ENCODE measurements at regions not wholly inside any gene's neighbourhood (a gene's known extent, or its start where the extent isn't known, plus 50 kb on each side); places are given as distances from the start of the nearest gene placed in this dataset.
A peak's percentile ranks its signal among the peaks of the same experiment; 100 is the strongest.

DNA sequence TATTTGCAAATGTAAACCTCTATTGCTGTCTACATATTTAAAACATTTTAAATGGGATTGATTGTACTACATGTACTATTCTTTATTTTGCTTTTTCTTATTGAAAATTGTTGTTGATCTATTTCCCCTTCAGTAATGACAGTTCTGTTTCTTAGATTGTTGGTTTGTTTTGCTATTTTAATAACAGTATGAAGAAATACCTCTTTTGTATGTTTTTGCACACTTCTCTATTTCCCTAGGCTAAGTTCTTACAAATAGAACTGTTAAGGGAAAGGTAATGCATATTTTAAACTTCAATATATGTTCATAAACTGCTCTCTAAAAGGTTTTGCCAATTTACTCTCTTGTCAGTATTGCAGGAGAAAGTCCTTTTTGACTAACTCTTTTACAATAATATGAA, 195.0 kb upstream of the PRPS1L1 start:
- H3K4me3 ChIP-seq: no peak overlapping the region
- H4K20me1 ChIP-seq: no peaks in the 10 kb centered on the region
- peak overlapping the region in 5 of 11 experiments; percentile 43 to 68 (median 62); a peak in 7 of 22 replicates for H3K27ac ChIP-seq
- H3K4me2 ChIP-seq: peak overlapping the region in 4 of 11 experiments; percentile 45 to 69 (median 64); a peak in 6 of 22 replicates
- H3K27me3 ChIP-seq: no peaks in the 10 kb centered on the region
- peaks cover 0 to 68% (median 22%) of the 10 kb centered on the region in 10 experiments; a peak in 14 of 20 replicates for H3K4me1 ChIP-seq
- H3K9ac ChIP-seq: no peak overlapping the region
- H3K36me3 ChIP-seq: no peaks in the 10 kb centered on the region
- TF ChIP-seq Cebpa-rat (IDR thresholded peaks at IDR 0.05): no peak
- no peaks in the 10 kb centered on the region for H3K9me3 ChIP-seq (replicated peaks in 1 of 11)

DNA sequence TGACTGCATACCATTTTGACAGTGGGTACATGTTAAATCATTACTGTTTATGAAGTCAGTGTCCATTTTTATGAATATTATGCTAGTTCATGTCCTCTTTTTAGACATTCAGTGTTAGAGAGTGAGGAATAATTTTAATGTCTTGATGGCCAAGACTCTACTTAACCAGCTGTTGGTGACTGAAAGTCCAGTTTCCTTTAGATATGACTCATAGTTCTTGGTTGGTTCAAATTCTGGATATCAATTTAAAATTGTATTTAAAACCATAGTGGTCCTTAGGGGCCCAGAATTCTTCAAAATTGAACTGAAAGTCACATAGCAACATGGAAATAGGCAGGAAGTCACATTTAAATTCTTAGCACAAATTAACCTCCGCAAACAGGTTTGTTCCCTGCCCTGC, 196.5 kb upstream of the PRPS1L1 start:
- Histone ChIP-seq H4K20me1 (no peaks in the 10 kb centered on the region), H3K4me3 (no peak overlapping the region), H3K9ac (no peak overlapping the region; a peak in 1 of 22 replicates), H3K27ac (peak overlapping the region in 5 of 11 experiments; percentile 38 to 71 (median 47); a peak in 7 of 22 replicates), H3K27me3 (no peaks in the 10 kb centered on the region), H3K36me3 (no peaks in the 10 kb centered on the region), H3K4me1 (peaks cover 0 to 71% (median 22%) of the 10 kb centered on the region in 10 experiments; a peak in 14 of 20 replicates), H3K4me2 (peak overlapping the region in 5 of 11 experiments; percentile 57 to 80 (median 67); a peak in 10 of 22 replicates), H3K9me3 (replicated peaks in 1 of 11) (no peaks in the 10 kb centered on the region)
- no peak for TF ChIP-seq Cebpa-rat (IDR thresholded peaks at IDR 0.05)

DNA sequence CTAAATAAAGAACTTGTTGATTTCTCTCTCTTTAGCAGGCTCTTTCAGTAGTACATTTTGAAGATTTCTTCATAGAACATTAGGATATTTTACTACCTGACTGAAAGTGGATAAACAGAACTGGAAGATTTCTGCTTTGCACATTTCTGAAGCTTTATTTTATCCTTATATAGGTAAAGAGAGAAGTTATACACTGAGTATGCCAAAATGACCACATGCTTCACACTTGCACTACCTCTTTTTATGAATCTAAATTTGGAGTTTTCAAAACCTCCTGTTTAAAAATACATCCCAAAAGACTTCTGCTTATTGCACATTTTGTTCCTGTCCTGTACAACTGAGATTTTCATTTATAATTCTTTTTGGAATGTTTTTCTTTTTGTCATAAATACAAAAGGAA, 197.4 kb upstream of the PRPS1L1 start:
- TF ChIP-seq Cebpa-rat (IDR thresholded peaks at IDR 0.05): no peak
- Histone ChIP-seq H3K4me1 (peaks cover 0 to 71% (median 22%) of the 10 kb centered on the region in 10 experiments; a peak in 14 of 20 replicates), H3K4me2 (peak overlapping the region in 6 of 11 experiments; percentile 33 to 80 (median 65); a peak in 11 of 22 replicates)

DNA sequence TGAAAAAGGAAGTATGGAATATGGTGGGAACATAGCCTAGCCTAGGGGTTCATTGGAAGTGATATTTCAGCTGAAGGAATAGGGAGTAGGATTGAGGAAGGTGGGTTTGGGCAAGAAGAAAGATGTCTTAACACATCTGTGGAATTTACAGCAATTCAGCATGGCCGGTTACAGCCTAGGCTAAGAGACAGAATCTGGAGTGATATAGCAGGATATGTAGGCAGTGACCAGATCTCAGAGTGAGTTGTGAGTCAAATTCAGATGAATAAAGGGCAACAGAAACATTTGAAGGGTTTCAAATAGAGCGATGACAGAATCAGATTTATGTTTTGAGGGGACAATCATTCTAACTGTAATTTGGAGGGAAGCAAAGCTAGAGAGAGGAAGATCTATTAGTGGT, 199.0 kb upstream of the PRPS1L1 start:
- peaks cover 0 to 61% (median 16%) of the 10 kb centered on the region in 10 experiments; a peak in 14 of 20 replicates for H3K4me1 ChIP-seq

More for the DNA sequence above, 197.4 kb upstream of the PRPS1L1 start:
- Histone ChIP-seq H3K4me3 (no peak overlapping the region), H4K20me1 (no peaks in the 10 kb centered on the region), H3K27ac (peak overlapping the region in 6 of 11 experiments; percentile 21 to 71 (median 45); a peak in 10 of 22 replicates), H3K36me3 (no peaks in the 10 kb centered on the region), H3K9ac (peak overlapping the region in 1 of 11 experiments; percentile 5; a peak in 3 of 22 replicates), H3K27me3 (no peaks in the 10 kb centered on the region), H3K9me3 (replicated peaks in 1 of 11) (no peaks in the 10 kb centered on the region)

DNA sequence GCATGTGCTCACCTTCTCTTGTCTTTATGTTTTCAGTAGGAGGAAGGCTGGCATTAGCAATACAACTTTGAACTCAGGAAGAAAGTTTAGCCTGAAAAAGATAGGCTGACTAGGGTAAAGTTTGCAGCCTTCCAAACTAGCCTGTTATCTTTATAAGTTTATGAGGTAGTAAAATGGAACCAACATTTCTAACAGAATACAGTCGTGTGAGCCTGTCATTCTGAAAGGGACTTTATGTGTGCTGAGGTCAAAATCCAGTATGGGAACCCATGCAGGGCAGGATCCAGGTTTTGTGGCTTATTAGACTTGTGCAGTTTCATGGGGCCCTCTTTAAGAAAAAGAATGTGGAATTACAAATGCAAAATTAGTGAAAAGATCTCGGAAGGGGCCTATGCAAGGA, 201.0 kb upstream of the PRPS1L1 start:
- no peaks in the 10 kb centered on the region for H3K27me3 ChIP-seq
- no peaks in the 10 kb centered on the region for H4K20me1 ChIP-seq
- TF ChIP-seq Cebpa-rat (IDR thresholded peaks at IDR 0.05): no peak
- H3K9me3 ChIP-seq (replicated peaks in 1 of 11): no peaks in the 10 kb centered on the region
- no peak overlapping the region for H3K27ac ChIP-seq
- no peak overlapping the region for H3K4me3 ChIP-seq
- no peak overlapping the region for H3K9ac ChIP-seq
- H3K4me1 ChIP-seq: peaks cover 0 to 42% (median 11%) of the 10 kb centered on the region in 10 experiments; a peak in 14 of 20 replicates
- H3K4me2 ChIP-seq: 0 out of 22 replicates have a peak overlapping the region, but pooled peaks of 1 of the 11 experiments have one; percentile 5
- no peaks in the 10 kb centered on the region for H3K36me3 ChIP-seq

More for the DNA sequence above, 199.0 kb upstream of the PRPS1L1 start:
- Histone ChIP-seq H4K20me1 (no peaks in the 10 kb centered on the region), H3K36me3 (no peaks in the 10 kb centered on the region), H3K9ac (no peak overlapping the region), H3K4me2 (peak overlapping the region in 3 of 11 experiments; percentile 16 to 50 (median 29); a peak in 5 of 22 replicates), H3K9me3 (replicated peaks in 1 of 11) (no peaks in the 10 kb centered on the region), H3K27ac (no peak overlapping the region; a peak in 1 of 22 replicates), H3K27me3 (no peaks in the 10 kb centered on the region), H3K4me3 (no peak overlapping the region)
- TF ChIP-seq Cebpa-rat (IDR thresholded peaks at IDR 0.05): no peak

DNA sequence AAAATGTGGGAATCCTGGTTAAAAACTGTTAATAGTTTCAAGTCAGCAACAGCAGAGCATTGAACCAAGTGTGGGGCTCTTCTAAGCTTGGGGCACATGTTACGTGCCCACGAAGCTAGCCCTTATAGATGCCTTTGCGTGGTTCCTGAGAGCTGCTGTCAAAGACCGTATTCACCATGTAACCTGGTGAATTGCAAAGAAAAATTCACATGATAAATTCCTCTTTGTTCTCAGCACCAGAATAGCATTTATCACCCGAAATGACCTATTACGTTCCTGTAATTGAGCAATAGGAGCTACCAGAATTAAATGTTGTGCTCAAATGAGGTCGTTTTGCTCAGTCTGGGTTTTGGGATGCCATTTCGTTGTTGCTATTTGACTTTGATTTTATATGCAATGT, 202.6 kb upstream of the PRPS1L1 start:
- H3K4me1 ChIP-seq: peaks cover 0 to 26% (median 1%) of the 10 kb centered on the region in 10 experiments; a peak in 10 of 20 replicates
- no peak overlapping the region for H3K4me3 ChIP-seq

DNA sequence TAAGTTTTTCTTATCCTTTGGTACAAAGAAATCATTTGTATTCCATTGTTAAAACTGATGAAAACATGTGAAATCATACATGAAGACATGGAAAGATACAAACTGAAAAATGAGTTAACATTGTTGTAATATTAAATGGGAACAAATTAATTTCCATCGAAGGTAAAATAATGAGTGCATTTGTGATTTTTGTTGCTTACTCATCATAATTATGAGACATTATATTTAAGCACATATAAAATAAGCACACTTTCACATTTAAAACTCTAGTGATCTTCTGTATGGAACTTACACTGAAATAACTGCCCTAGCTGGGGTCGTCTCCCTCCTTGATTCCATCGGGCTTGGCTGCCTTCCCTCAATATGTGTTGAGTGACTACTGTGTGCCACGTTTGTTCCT, 204.2 kb upstream of the PRPS1L1 start:
- H3K4me3 ChIP-seq: no peak overlapping the region
- H4K20me1 ChIP-seq: no peaks in the 10 kb centered on the region
- H3K4me1 ChIP-seq: peaks cover 0 to 12% (median 0%) of the 10 kb centered on the region in 10 experiments; a peak in 6 of 20 replicates
- H3K36me3 ChIP-seq: no peaks in the 10 kb centered on the region
- no peak overlapping the region for H3K27ac ChIP-seq
- no peaks in the 10 kb centered on the region; a peak in 1 of 22 replicates for H3K9me3 ChIP-seq (replicated peaks in 1 of 11)
- H3K9ac ChIP-seq: no peak overlapping the region
- no peak for TF ChIP-seq Cebpa-rat (IDR thresholded peaks at IDR 0.05)
- H3K27me3 ChIP-seq: no peaks in the 10 kb centered on the region
- H3K4me2 ChIP-seq: no peak overlapping the region

More for the DNA sequence above, 202.6 kb upstream of the PRPS1L1 start:
- no peaks in the 10 kb centered on the region for H4K20me1 ChIP-seq
- H3K27me3 ChIP-seq: no peaks in the 10 kb centered on the region
- no peak for TF ChIP-seq Cebpa-rat (IDR thresholded peaks at IDR 0.05)
- H3K9ac ChIP-seq: no peak overlapping the region
- H3K27ac ChIP-seq: no peak overlapping the region
- no peak overlapping the region for H3K4me2 ChIP-seq
- H3K9me3 ChIP-seq (replicated peaks in 1 of 11): no peaks in the 10 kb centered on the region
- no peaks in the 10 kb centered on the region for H3K36me3 ChIP-seq

DNA sequence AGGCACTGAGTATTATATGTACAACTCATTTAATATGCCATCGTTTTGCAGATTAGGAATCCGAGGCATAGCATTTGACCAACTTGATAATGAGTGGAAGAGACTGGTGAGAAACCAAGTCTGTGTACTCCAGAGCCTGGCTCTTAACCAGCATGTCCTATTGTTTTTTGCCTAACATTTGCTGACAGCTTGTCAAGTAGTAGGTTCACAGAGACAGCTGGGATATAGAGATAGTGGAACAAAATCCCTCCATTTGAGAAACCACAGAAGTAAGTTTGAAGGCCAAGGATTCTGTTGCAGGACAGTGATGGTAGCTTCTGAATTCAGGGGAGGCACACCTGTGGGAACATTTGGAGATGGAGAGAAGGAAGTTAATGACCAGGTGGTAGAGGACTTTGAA, 206.9 kb upstream of the PRPS1L1 start:
- H3K4me2 ChIP-seq: no peak overlapping the region
- no peak overlapping the region for H3K4me3 ChIP-seq
- H3K4me1 ChIP-seq: no peaks in the 10 kb centered on the region
- no peaks in the 10 kb centered on the region for H3K36me3 ChIP-seq
- TF ChIP-seq Cebpa-rat (IDR thresholded peaks at IDR 0.05): no peak
- H4K20me1 ChIP-seq: no peaks in the 10 kb centered on the region
- H3K9ac ChIP-seq: no peak overlapping the region
- H3K27ac ChIP-seq: no peak overlapping the region
- H3K27me3 ChIP-seq: no peaks in the 10 kb centered on the region
- H3K9me3 ChIP-seq (replicated peaks in 1 of 11): peaks cover 0 to 15% (median 0%) of the 10 kb centered on the region in 11 experiments; a peak in 3 of 22 replicates

DNA sequence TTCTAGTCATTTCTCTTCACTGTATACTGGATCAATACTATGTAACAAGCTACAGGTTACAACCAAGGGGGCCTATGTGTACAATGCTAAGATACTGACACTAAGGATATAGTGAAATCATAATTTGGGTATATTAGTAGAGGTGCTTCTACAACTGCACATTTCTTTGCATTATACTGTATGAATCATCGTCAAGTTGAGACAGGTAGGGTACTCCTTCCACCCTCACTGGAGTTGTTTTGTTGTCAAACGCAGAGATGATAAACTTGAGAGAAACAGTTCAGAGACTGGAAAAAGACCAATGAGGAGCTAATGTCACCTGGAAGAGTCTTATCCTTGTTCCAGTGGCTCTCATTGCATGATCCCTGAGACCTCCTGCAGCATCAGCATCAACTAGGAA, 208.2 kb upstream of the PRPS1L1 start:
- H3K4me3 ChIP-seq: no peak overlapping the region
- no peak for TF ChIP-seq Cebpa-rat (IDR thresholded peaks at IDR 0.05)
- no peak overlapping the region for H3K9ac ChIP-seq
- H3K9me3 ChIP-seq (replicated peaks in 1 of 11): peaks cover 0 to 15% (median 0%) of the 10 kb centered on the region in 11 experiments; a peak in 3 of 22 replicates
- H3K36me3 ChIP-seq: no peaks in the 10 kb centered on the region
- H3K27me3 ChIP-seq: no peaks in the 10 kb centered on the region
- H3K4me2 ChIP-seq: no peak overlapping the region
- H4K20me1 ChIP-seq: no peaks in the 10 kb centered on the region
- no peak overlapping the region for H3K27ac ChIP-seq
- no peaks in the 10 kb centered on the region for H3K4me1 ChIP-seq

DNA sequence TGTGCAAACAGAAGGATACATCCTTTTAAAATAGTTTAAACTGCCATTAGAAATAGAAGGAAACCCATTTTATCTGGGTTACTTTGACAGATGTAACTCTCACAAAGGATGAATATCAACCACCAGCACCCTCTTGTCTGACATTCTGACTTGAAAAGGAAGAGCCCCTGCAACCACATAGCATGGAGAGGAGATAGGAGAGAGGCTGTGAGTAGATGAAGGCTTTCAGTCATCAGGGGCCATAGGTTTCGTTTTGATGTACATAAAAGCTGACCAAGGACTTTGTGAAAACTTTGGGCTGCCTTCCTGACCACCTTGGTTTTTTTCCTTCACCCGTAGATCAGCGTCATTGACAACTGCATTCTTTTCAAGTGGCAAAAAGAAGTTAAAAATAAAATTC, 211.6 kb upstream of the PRPS1L1 start:
- Histone ChIP-seq H3K36me3 (no peaks in the 10 kb centered on the region), H3K9me3 (replicated peaks in 1 of 11) (peaks cover 0 to 15% (median 0%) of the 10 kb centered on the region in 11 experiments; a peak in 3 of 22 replicates), H4K20me1 (no peaks in the 10 kb centered on the region), H3K27me3 (no peaks in the 10 kb centered on the region), H3K4me2 (no peak overlapping the region), H3K9ac (no peak overlapping the region), H3K4me3 (no peak overlapping the region), H3K4me1 (no peaks in the 10 kb centered on the region), H3K27ac (no peak overlapping the region)
- no peak for TF ChIP-seq Cebpa-rat (IDR thresholded peaks at IDR 0.05)
